ENCODE measurements at regions not wholly inside any gene's neighbourhood (a gene's known extent, or its start where the extent isn't known, plus 50 kb on each side); places are given as distances from the start of the nearest gene placed in this dataset.
"Not testable (repeated sequence)": the region's sequence is repeated elsewhere in the genome, so short reads cannot be mapped to it uniquely, and the experiment has no call there.

DNA sequence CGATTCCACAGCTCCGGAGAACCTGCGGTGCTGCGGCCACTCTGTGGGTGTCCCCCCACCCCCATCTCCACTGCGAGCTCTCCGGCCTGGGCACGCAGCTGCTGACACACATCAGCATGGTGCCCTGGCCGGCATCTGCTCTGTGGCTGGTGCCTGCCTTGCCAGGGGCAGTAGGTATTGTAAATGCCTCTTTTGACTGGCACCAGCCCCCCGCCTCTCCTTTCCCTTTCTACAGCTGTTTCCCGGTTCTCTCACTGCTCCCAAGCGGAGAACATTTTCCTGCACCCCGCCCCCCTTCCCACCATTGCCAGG lies 357.1 kb upstream of the ZNF32 start:
- DNase-seq (ENCODE audit: low read depth), result no peak

DNA sequence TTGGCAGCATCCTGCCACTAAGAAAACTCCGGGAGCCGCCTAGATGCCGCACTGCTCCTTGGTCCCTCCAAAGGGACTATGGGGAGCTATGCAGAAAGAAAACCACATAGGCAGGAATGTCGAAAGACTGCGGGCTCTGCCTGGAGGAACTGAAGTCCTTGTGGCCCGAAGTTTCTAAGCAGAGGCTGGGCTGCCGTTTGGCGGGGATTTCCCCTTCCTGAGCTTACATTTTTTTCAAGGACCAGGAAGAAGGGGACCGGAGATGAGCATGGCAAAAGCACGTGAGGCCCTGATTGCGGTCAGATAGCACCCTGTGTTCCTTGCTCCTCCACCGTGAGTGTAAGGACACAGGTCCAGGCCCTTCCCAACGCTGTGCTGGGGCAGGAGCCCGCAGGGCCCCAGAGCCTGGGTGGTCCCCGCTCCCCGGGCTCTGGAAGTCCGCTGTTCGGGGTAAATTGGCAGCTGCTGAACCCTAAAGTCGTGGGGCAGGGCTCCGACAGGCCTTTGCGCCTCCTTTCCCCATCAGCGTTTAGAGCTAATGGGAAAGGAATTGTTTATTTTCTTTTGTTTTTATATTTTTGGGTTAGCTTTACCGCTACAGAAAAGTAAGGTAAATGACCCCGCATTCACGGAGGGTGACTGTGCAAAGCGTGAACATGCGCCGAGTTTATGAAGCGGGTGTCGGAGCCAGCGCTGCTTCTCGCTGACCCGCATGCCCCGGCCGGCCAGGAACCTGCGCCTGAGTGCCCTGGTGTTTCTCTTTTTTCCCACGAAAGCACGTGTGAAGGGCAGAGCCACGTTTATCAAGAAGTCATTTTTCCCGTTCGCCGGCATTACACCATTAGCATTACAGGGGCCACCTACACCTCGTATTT lies 356.5 kb upstream of the ZNF32 start:
- DNase-seq (ENCODE audit: low read depth), result no peak

DNA sequence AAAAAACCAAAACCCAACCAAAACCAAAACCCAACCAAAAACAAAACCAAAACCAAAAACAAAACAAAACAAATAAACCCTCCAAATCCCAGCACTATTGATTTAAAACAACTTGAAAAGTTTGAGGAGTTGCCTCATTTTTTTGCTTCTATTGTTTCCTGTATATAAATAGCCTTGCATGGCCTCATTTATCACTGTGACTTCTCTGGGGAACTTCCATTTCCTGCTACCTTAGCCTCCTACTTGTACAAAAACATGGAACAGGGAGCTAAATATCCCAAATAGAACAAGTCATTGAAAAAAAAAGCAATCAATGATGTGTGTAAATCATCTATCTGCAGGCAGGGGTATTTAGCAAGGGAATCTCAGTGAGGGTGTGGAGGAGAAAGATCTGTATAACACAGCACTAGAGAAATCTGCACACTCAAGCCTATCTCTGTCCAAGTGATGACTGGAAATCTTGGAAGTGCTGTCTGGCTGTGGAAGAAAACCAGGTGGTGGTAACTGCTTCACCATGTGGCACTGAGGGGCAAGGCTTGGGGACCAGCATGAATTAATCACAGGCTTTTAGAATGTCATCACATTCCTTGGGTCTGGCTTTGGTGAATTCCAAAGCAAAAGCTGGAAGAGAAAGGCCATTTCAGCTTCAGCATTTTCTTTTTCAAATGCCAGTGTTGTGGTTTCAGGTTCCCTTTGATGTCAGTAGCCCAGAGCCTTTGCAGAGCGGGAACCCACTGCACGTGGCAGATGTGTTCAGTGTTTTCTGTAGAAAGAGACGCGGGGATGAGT lies 349.5 kb upstream of the ZNF32 start:
- DNase-seq (ENCODE audit: low read depth), result no peak

DNA sequence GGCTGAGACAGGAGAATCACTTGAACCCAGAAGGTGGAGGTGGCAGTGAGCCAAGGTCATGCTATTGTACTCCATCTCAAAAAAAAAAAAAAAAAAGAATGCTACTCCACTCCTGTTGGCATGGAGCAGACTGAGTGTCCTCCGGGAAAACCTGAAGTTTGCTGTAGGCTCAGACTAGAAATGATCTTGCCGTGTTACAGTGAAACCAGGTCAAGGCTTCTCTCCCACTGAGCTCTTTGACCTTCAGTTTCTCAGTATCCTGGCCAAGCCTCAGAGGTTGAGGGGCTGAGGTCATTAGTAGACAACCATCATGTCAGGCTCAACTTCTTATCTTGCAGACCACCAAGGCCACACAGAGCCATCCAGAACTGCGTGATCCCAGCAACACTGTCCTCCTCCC lies 348.6 kb upstream of the ZNF32 start:
- no peak for DNase-seq (ENCODE audit: low read depth)

DNA sequence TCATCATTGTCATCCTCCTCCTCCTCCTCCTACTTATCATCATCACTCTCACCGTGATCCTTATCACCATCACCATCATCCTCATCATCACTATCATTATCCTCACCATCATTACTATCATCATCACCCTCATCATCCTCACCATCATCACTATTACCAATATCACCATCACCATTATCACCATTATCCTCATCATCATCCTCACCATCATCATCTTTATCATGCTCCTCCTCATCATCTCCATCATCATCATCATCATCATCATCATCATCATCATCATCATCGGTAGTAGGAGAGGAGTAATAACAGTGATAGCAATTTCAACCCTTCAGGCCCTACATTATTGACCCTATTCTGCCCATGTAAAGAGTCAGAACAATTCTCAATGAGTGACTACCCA lies 345.9 kb upstream of the ZNF32 start:
- DNase-seq (ENCODE audit: low read depth), result no peak

DNA sequence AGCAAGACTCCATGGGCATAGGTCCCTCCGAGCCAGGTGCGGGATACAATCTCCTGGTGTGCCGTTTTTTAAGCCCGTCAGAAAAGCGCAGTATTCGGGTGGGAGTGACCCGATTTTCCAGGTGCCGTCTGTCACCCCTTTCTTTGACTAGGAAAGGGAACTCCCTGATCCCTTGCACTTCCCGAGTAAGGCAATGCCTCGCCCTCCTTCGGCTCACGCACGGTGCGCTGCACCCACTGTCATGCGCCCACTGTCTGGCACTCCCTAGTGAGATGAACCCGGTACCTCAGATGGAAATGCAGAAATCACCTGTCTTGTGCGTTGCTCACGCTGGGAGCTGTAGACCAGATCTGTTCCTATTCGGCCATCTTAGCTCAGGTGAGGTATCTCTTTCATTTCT lies 344.1 kb upstream of the ZNF32 start:
- not testable (repeated sequence) for DNase-seq (ENCODE audit: low read depth)

DNA sequence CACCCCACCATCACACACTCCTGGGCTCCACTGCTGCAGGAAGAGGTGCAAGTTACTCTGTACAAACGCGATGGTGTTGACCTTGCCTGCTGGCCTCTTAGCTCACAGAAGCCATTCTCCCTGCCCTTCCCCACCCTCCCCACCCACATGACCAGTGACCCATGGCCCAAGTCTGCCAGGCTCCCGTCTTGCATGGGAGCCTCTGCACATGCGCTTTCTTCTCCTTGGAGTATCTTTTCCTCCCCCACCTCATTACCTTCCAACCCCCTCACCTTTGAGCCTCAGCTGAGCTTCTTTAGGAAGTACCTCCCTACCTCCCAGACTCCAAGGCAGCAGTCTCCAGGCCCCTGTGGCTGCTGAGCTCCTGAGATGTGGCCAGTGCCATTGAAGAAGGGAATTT lies 337.7 kb upstream of the ZNF32 start:
- DNase-seq (ENCODE audit: low read depth), result no peak

DNA sequence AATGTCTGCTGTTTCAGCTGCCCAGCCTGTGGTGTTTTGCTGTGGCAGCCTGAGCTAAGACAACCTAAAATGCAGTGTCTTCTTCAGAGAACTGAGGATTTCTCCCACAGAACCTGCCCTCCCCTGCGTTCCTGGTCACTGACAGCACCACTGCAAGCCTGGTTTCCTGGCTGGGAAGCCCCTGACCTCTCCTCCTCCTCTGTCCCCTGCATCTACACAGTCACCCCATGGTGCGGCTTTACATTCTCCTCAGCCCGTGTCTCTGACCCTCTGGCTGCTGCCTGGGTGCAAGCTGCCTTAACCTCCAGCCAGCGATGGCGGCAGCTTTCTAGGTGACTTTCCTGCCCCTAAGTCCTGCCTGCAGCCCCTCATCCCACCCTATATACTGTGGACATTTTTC lies 337.3 kb upstream of the ZNF32 start:
- no peak for DNase-seq (ENCODE audit: low read depth)

DNA sequence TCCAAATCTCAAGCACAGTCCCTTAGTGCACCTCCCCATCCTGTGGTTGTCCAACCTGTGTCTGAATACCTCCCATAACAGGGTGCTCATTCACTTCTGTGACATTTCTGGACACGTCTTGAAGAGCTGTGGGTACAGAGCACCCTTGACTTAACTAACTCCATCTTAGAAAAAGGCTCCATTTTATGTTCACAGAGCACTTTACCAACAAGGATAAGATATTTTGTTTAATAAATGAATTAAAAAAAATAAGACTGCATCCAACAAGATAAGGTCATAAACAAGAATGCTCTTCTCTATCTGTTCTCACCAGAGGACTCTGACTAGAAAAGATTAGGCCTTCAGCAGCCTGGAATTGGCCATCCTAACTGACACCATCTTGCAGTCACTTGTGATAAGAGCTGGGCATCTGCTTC lies 335.2 kb upstream of the ZNF32 start:
- no peak for DNase-seq (ENCODE audit: low read depth)

DNA sequence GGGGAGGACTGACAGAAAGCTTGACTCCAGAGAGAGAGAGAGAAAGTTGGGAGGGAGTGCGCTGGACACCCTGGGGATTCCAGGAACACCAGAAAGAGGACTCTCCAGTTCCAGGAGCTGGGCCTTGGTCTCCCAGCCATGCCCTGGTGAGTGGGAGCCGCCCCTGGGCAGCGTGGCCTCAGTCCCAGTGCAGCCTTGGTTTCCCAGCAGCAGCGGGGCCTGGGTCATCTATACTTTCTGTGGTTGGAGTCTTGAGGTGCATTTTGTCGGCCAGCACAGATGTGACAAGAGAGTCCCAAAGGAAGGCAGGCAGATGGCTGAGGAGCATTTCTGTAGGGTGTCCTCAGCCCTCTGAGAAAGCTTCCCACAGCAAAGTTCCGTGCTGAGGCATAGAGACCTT lies 334.7 kb upstream of the ZNF32 start:
- DNase-seq (ENCODE audit: low read depth), result no peak

DNA sequence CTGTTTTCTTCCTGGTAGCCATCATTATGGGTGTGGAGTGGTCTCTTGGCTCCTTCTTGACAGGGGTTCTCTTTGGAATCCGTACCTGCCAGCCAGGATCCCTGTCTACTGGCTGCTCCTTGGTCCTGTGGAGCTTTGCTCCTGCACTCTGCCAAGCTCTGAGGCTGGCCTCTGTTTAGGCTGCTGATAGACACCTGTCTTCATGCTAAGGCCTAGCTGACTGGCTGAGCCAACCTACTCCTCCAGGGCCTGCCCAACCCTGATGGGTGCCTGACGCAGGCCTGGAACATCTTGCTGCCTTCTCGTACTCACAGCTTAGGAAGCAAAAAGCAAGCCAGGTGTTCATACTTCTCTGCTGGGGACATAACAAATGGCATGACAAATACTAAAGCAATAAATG lies 333.6 kb upstream of the ZNF32 start:
- no peak for DNase-seq (ENCODE audit: low read depth)

DNA sequence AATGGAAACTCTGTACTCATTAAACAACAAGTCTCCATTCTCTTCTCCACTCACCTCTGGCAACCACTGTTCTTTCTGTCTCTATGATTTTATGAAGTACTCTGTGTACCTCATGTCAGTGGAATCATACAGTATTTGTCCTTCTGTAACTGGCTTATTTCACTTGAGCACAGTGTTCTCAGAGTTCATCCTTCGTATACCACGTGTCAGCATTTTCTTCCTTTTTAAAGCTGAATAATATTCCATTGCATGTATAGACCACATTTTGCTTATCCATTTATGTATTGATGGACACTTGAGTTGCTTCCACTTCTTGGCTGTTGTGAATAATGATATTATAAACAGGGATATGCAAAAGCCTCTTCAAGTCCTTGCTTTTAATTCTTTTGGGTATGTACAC lies 333.0 kb upstream of the ZNF32 start:
- no peak for DNase-seq (ENCODE audit: low read depth)

DNA sequence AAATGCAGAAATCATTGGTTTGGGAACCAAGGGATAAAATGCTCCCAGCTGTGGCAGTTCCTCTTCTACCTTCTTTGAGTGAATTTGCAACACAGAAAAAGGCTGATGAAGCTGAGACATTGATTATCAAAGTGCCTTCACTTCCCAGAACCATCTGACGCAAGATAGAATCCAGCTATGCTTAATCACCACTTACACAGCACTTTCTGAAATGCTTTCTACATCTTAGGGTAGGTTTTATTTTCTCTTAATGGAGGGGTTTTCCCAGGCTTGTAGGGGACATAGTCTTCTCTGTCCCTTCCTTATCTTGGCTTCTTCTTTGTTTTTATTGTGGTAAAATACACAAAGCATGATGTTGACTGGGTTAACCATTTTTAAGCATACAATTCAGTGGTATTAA lies 332.6 kb upstream of the ZNF32 start:
- DNase-seq (ENCODE audit: low read depth), result no peak

DNA sequence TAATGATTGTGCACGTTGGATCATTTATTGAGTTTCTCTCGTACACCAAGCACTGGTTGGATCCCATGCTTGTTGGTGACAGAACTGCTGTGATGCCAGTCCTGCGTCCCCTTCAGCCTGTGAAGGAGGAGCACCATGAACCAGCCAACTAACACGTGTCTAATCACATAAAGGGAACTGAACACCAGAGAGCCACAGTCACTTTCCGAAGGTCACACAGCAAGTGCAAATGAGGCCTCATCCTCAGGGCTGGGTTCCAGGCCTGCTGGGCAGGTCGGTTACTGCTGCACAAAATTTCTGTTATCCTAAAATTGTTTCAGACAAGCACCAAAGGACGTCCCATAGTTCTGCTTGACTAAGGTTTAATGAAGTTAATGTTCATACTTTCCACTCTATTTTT lies 332.0 kb upstream of the ZNF32 start:
- DNase-seq (ENCODE audit: low read depth), result no peak

DNA sequence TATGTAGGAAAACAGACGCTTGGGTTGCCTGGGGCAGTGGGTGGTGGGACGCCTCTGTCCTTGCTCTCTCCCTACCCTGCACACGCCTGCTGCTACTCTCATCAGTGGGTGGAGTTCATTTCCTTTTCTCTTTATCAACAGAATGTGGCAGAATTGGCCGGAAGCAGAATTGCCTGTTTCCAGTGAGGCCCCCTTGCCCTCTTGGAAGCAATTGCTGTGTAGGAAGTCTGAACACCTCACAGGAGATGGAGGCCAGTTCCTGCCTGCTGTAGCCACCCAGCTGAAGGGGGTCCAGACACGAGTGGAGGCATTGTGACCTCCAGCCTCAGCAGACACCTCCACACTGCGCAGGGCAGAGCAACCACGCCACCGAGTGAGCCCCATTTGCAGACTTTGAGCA lies 331.6 kb upstream of the ZNF32 start:
- DNase-seq (ENCODE audit: low read depth), result no peak

DNA sequence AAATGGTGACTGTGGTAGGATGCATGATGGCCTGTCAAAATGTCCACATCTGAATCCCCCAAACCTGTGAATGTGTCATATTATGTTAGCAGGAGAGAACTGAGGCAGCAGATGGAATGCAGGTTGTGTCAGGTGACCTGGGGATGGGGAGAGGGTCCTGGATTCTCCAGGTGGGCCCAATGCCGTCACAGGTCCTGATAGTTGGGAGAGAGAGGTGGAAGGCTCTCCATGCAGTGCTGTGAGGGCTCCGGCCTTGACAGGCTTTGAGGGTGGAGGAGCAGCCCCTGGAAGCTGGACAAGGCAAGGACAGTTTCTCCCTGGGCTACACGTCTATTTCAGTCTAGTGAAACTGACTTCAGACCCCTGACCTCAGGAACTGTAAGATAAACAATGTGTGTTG lies 330.9 kb upstream of the ZNF32 start:
- DNase-seq (ENCODE audit: low read depth), result no peak

DNA sequence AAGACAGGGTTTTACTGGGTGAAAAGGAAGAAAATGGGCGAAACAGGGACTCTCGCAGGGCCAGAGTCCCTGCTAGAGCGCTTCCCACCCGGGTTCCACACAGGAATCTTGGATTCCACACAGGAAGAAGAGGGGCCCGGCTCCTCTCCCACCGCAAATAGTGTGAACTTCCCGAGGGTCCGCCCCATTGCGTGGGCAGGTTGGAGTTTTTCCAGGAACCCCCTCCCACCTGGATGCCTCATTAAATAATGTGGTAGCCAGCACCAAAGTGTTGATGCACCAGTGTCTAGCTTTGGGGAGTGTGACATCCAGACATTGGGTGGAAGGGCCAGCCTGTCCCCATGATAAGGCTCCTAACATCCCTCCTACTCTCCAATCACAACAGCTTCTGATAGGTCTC lies 330.3 kb upstream of the ZNF32 start:
- no peak for DNase-seq (ENCODE audit: low read depth)

DNA sequence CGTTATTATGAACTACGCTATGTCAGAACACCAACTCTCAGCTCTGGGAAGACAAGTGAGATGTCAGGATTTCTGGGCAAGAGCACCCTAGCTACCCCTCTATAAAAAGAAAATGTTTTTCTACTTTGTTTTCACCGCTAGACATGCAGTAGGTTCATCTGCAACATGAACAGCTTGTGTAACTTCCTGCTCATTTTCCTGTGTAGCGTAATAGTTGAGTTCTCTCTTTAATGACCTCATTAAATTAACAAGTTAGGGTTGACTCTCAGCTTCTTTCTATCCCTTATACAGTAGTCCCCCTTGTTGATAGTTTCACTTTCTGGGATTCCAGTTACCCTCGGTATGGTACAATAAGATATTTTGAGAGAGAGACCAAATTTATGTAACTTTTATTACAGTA lies 329.4 kb upstream of the ZNF32 start:
- DNase-seq (ENCODE audit: low read depth), result no peak

DNA sequence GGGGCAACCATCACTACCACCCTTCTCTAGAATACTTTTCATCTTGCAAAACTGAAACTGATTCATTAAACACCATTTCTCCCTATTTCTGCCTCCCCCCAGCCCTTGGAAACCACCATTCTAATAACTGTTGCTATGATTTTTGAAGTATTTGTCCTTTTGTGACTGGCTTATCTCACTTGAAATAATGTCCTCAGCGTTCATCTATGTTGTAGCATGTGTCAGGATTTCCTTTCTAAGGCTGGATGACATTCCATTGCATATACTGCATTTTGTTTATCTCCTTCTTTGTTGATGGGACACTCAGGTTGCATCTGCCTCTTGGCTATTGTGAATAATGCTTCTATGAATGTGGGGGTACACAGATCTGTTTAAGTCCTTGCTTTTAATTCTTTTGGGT lies 327.6 kb upstream of the ZNF32 start:
- no peak for DNase-seq (ENCODE audit: low read depth)

DNA sequence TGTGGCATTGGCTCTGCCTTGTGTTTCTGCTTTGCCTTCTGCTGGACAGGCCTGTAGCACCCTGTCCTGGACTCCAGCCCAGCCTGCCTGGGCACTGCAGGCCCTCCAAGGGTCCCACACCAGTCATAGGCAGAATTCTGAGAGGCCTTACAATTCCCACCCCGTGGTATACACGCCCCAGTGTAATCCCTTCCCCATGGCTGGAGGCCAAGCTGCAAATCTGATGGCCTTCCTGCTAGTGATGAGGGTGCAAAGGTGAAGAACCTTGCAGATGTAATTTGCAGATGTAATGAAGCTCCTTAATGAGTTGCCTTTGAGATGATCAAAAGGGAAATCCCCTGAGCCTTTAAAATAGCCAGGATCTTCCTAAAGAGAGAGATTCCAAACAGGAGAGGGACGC lies 325.1 kb upstream of the ZNF32 start:
- DNase-seq (ENCODE audit: low read depth), result no peak

DNA sequence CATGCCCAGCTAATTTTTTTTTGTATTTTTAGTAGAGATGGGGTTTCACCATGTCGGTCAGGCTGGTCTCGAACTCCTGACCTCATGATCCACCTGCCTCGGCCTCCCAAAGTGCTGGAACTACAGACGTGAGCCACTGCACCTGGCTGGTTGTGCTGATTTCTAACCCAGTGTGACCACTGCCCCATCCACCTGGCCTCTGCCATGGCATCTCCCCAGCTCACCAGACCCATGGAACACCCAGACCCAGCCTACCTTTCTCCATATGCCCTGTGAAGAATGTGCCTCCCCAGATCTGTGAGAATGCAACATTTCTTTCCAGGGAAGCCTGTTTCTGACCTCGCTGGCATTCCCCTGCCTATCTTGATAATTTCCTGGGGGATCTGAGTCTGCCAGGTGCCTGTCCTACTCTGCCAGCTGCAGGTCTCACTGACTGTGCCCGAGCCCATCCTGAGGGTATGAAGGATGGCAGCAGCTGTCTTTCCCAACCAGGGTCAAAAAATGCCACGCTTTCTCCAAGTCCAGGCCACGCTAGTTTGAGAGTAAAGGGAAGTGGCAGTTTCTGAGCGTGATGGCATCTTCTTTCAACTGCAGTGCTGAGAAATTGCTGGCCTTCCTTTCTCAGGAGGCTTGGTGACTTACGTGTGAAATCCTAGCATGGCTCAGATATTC lies 324.4 kb upstream of the ZNF32 start:
- DNase-seq (ENCODE audit: low read depth), result no peak

DNA sequence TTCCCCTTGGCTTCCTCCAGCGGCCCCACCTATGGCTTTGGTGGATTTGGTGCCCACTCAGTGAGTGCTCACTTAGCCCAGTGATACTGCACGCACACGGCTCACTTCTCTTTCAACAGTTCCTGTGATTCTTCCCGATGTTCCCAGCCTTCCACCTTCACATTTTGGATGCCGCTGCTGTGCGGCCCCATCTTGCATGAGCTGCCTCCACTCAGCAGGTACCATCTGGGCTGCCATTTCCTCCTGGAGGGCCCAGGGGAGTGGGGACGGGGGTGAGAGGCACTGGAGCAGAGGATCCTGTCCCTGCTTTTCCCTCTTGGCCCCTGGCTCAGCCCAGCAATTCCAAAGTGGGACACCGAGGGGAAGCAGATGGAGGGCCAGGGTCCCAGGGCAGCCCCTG lies 323.3 kb upstream of the ZNF32 start:
- DNase-seq (ENCODE audit: low read depth), result no peak

DNA sequence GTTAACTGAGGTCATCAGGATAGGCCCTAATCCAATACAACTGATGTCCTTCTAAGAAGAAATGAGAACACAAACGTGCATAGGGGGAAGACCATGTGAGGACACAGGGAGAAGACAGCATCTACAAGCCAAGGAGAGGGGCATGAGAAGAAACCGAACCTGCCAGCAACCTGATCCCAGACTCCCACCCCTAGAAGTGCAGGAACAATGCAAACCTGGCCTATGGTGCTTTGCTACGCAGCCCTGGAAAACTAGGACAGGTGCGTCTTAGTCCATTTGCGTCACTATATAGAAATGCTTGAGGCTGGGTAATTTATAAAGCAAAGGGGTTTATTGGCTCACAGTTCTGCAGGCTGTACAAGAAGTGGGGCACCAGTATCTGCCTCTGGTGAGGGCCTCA lies 322.6 kb upstream of the ZNF32 start:
- DNase-seq (ENCODE audit: low read depth), result no peak

All from stimulated activated CD4-positive, alpha-beta T cell treated with anti-CD3 and anti-CD28 coated beads, Interleukin-2, amount 100 ng/mL, for 4 hours (primary cell).